ENCODE measurements at regions not wholly inside any gene's neighbourhood (a gene's known extent, or its start where the extent isn't known, plus 50 kb on each side); places are given as distances from the start of the nearest gene placed in this dataset.

DNA sequence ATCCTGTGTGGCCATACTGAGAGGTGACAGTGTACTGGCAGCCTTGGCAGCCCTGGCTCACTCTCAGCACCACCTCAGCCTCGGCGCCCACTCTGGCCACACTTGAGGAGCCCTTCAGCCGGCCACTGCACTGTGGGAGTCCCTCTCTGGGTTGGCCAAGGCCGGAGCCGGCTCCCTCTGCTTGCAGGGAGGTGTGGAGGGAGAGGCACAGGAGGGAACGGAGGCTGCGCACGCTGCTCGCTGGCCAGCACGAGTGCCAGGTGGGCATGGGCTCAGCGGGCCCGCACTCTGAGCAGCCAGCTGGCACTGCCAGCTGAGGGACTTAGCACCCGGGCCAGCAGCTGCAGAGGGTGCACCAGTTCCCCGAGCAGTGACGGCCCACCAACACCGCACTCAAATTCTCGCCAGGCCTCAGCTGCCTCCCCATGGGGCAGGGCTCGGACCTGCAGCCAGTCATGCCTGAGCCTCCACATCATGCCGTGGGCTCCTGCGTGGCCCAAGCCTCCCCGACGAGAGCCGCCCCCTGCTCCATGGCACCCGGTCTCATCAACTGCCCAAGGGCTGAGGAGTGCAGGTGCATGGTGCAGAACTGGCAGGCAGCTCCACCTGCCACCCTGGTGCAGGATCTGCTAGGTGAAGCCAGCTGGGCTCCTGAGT is 184.4 kb upstream of the TOX3 start:
- no peaks in the 10 kb centered on the region for H3K36me3 ChIP-seq
- H3K9me3 ChIP-seq (ENCODE audit: low read depth) = no peaks in the 10 kb centered on the region
- H3K27me3 ChIP-seq = no peaks in the 10 kb centered on the region
- H3K4me1 ChIP-seq (ENCODE audit: low read depth) = no peaks in the 10 kb centered on the region
- H3K4me3 ChIP-seq = no peak overlapping the region
- DNase-seq (ENCODE audit: low read depth in 1 of 2, low spot score in 1 of 2) = no peak
- no peak overlapping the region for H3K27ac ChIP-seq
- no peak for TF ChIP-seq CTCF (IDR thresholded peaks at IDR 0.05; ENCODE audit: low read depth, low read length)

- Histone ChIP-seq H3K36me3 (no peaks in the 10 kb centered on the region), H3K4me1 (ENCODE audit: low read depth) (no peaks in the 10 kb centered on the region), H3K9me3 (ENCODE audit: low read depth) (no peaks in the 10 kb centered on the region), H3K27ac (no peak overlapping the region), H3K4me3 (no peak overlapping the region), H3K27me3 (no peaks in the 10 kb centered on the region)
- no peak for TF ChIP-seq CTCF (IDR thresholded peaks at IDR 0.05; ENCODE audit: low read depth, low read length)
- no peak for DNase-seq (ENCODE audit: low read depth in 1 of 2, low spot score in 1 of 2)
Measured at GRCh38 chr16:52729731-52730130, 182.8 kb upstream of the TOX3 start.

DNA sequence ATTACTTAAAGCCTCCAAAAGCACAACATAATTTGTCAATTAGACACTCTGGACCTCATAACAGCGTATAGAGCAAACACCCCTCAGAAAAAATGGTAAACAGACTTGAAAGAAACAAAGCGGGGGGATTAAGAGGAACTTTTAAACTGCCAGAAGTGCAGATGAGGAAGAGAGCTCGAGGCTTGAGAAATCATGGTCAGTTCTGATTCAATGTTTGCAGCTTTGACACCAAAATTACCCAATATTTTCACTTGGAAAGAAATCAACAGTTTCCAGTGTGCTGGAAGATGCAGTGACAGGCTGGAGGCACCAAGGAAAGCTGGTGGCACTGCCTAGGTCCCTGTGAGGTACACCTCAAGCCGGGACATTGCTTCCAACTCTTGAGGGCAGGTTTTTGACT is 180.9 kb upstream of the TOX3 start:
- H3K4me1 ChIP-seq (ENCODE audit: low read depth) = no peaks in the 10 kb centered on the region
- no peak overlapping the region for H3K4me3 ChIP-seq
- no peak for DNase-seq (ENCODE audit: low read depth in 1 of 2, low spot score in 1 of 2)
- no peak for TF ChIP-seq CTCF (IDR thresholded peaks at IDR 0.05; ENCODE audit: low read depth, low read length)
- no peaks in the 10 kb centered on the region for H3K9me3 ChIP-seq (ENCODE audit: low read depth)
- H3K27me3 ChIP-seq = no peaks in the 10 kb centered on the region
- no peaks in the 10 kb centered on the region for H3K36me3 ChIP-seq
- no peak overlapping the region for H3K27ac ChIP-seq

- H3K27me3 ChIP-seq = no peaks in the 10 kb centered on the region
- no peaks in the 10 kb centered on the region for H3K4me1 ChIP-seq (ENCODE audit: low read depth)
- no peak for DNase-seq (ENCODE audit: low read depth in 1 of 2, low spot score in 1 of 2)
- no peak overlapping the region for H3K4me3 ChIP-seq
- H3K9me3 ChIP-seq (ENCODE audit: low read depth) = no peaks in the 10 kb centered on the region
- no peak overlapping the region for H3K27ac ChIP-seq
- no peaks in the 10 kb centered on the region for H3K36me3 ChIP-seq
- TF ChIP-seq CTCF (IDR thresholded peaks at IDR 0.05; ENCODE audit: low read depth, low read length) = no peak
Measured at GRCh38 chr16:52727441-52727840, 180.5 kb upstream of the TOX3 start.

DNA sequence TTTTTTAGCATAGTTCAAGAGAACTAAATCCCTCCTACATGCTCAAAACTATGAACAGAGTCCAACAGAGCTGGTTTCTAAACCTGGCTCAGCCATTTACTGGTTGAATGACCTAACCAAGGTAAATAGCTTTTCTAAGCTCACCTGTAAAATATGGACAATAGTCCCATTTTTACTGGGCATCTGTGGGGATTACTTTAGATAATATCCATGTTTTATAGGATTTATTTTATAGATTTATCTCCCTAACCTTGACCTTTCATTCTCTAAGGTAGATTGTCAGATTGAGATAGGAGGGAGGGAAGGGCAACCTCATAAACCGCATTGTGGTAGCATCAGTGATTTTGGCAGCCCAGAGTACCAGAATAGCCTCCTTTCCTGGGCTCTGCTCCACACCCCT is 178.5 kb upstream of the TOX3 start:
- no peak for TF ChIP-seq CTCF (IDR thresholded peaks at IDR 0.05; ENCODE audit: low read depth, low read length)
- DNase-seq (ENCODE audit: low read depth in 1 of 2, low spot score in 1 of 2) = no peak
- H3K27me3 ChIP-seq = no peaks in the 10 kb centered on the region

More for the DNA sequence above, 178.5 kb upstream of the TOX3 start:
- Histone ChIP-seq H3K4me1 (ENCODE audit: low read depth) (no peaks in the 10 kb centered on the region), H3K27ac (no peak overlapping the region), H3K9me3 (ENCODE audit: low read depth) (no peaks in the 10 kb centered on the region), H3K4me3 (no peak overlapping the region), H3K36me3 (no peaks in the 10 kb centered on the region)

Measured in cardiac muscle cell (in vitro differentiated cells and primary cell).